HepG2 (cell line): ENCODE measurements at regions not wholly inside any gene's neighbourhood (a gene's known extent, or its start where the extent isn't known, plus 50 kb on each side); places are given as distances from the start of the nearest gene placed in this dataset.

Source experiments
- ATAC-seq: fragments of 200-7000 bp; cut with Tn5 transposase; 3 replicates; pipeline ENCODE4 v1.9.1; 2020; ENCODE audit warnings: mild to moderate bottlenecking, moderate library complexity
- BruUV-seq: library from RNA; stranded (reverse); fragments of 400-500 nt; replicated peaks from 2 replicates; lab custom pipeline; 2021; lab: Mats Ljungman, UMichigan
- CTCF ChIA-PET: fragments of 300-600 bp; formaldehyde crosslinking; extraction: SDS; loops from one replicate; lab custom pipeline; 2021; ENCODE audit warnings: low total read pairs, inconsistent platforms, low intra/inter-chr PET ratio; lab: Yijun Ruan, JAX
- POLR2A ChIA-PET: fragments of 350-600 bp; sonication (Branson Sonifier 250); formaldehyde crosslinking; loops from one replicate; lab custom pipeline; 2020; ENCODE audit warnings: antibody characterized with exemption, inconsistent platforms; lab: Yijun Ruan, JAX
- DNase-seq: peaks from one replicate; pipeline ENCODE4 v3.0.0-alpha.2; 2015; ENCODE audit warnings: low spot score
- FAIRE-seq: peaks from 3 replicates; lab custom pipeline; 2011; peaks lifted over from hg19 to GRCh38; lab: Jason Lieb, UNC
- H2AFZ ChIP-seq: one replicate; pipeline ENCODE4 v1.6.1; 2011; ENCODE audit warnings: low read length, inconsistent platforms
- H3K27ac ChIP-seq: fragments of 300-600 bp; 3 replicates; pipeline ENCODE4 v1.8.0; 2011; ENCODE audit warnings: mixed run types, mild to moderate bottlenecking, mixed read lengths, low read length, inconsistent platforms; ENCODE audit not compliant: insufficient read depth; ENCODE audit errors: extremely low read length
- H3K27me3 ChIP-seq, 2 experiments: fragments of 200-600 bp in 1 of 2; 2 replicates in 1 of 2; 3 replicates in 1 of 2; pipeline versions ENCODE4 v1.6.0 to v1.8.0; 2011; ENCODE audit warnings: low read length in 2 of 2, mild to moderate bottlenecking in 2 of 2, moderate library complexity in 2 of 2, inconsistent platforms in 1 of 2; ENCODE audit not compliant: insufficient read depth in 2 of 2, control insufficient read depth in 1 of 2
- H3K36me3 ChIP-seq, 2 experiments: fragments of 200-600 bp in 1 of 2; replicated peaks in 1 of 2; 2 replicates in 1 of 2; 3 replicates in 1 of 2; pipeline versions ENCODE4 v1.5.1 to v1.8.0; 2011; ENCODE audit warnings: low read length in 2 of 2, inconsistent platforms in 1 of 2; ENCODE audit not compliant: insufficient read depth in 2 of 2, control insufficient read depth in 1 of 2
- H3K4me1 ChIP-seq: 2 replicates; pipeline ENCODE4 v1.5.1; 2012; ENCODE audit warnings: low read length, inconsistent platforms; ENCODE audit not compliant: insufficient read depth
- H3K4me2 ChIP-seq: 2 replicates; pipeline ENCODE4 v1.6.0; 2011; ENCODE audit warnings: low read depth, low read length, inconsistent platforms
- H3K4me3 ChIP-seq, 3 experiments: fragments of 200-600 bp in 1 of 3; sonication (generic), shearing (Covaris generic) in 1 of 3; replicated peaks in 1 of 3; 2 replicates each; pipeline ENCODE4 v1.5.1; 2011 to 2016; ENCODE audit warnings: low read length in 3 of 3, inconsistent platforms in 2 of 3, low read depth in 2 of 3, mild to moderate bottlenecking in 2 of 3, control low read depth in 1 of 3, mixed read lengths in 1 of 3; ENCODE audit not compliant: insufficient read depth in 1 of 3
- H3K79me2 ChIP-seq: one replicate; pipeline ENCODE4 v1.6.1; 2011; ENCODE audit warnings: low read length, inconsistent platforms; ENCODE audit not compliant: insufficient read depth
- H3K9ac ChIP-seq: 2 replicates; pipeline ENCODE4 v1.6.0; 2011; ENCODE audit warnings: mild to moderate bottlenecking, low read depth, low read length, inconsistent platforms; ENCODE audit not compliant: insufficient read depth
- H3K9me3 ChIP-seq: 2 replicates; pipeline ENCODE4 v1.5.1; 2012; ENCODE audit warnings: mild to moderate bottlenecking, low read length
- H4K20me1 ChIP-seq: 2 replicates; pipeline ENCODE4 v1.6.0; 2011; ENCODE audit warnings: inconsistent platforms, mild to moderate bottlenecking, low read length, moderate library complexity; ENCODE audit not compliant: insufficient read depth
- DNMT3B ChIP-seq: conservative IDR thresholded peaks from 2 replicates; pipeline ENCODE4 v1.6.1; 2016; ENCODE audit warnings: missing biosample characterization, control low read depth
- HDAC2 ChIP-seq: sonication (generic); formaldehyde crosslinking; IDR thresholded peaks from 2 replicates; pipeline ENCODE4 v1.4.0; 2020; ENCODE audit warnings: missing genetic modification reagents
- MBNL3 ChIP-seq: fragments of 250-450 bp; sonication (Bioruptor Pico); conservative IDR thresholded peaks from 2 replicates; pipeline ENCODE4 v1.8.0; 2022; ENCODE audit warnings: mild to moderate bottlenecking, inconsistent platforms
- MLLT10 ChIP-seq: sonication (generic); formaldehyde crosslinking; IDR thresholded peaks from 2 replicates; pipeline ENCODE4 v1.4.0; 2020; ENCODE audit warnings: missing genetic modification reagents
- NCOR1 ChIP-seq: fragments of 200-600 bp; sonication (generic); IDR thresholded peaks from 2 replicates; pipeline ENCODE4 v1.7.0; 2017; ENCODE audit warnings: antibody characterized with exemption, low read length, borderline replicate concordance
- TP53 ChIP-seq: sonication (generic); formaldehyde crosslinking; conservative IDR thresholded peaks from 2 replicates; pipeline ENCODE4 v1.4.0; 2020; ENCODE audit warnings: missing genetic modification reagents
- ZFP36 ChIP-seq: fragments of 150-350 bp; IDR thresholded peaks from 2 replicates; pipeline ENCODE4 v1.6.1; 2018; ENCODE audit warnings: borderline replicate concordance, low read length, low read depth; ENCODE audit not compliant: partially characterized antibody
- ZNF10 ChIP-seq: sonication (generic); formaldehyde crosslinking; IDR thresholded peaks from 2 replicates; pipeline ENCODE4 v1.4.0; 2020; ENCODE audit warnings: mild to moderate bottlenecking, low read depth, missing genetic modification reagents, borderline replicate concordance
- WGBS: methylation state at CpG from one replicate; pipeline ENCODE4 v1.1.6; 2017; ENCODE audit warnings: low lambda C conversion rate; 5-methylcytosine and 5-hydroxymethylcytosine counted together
- in situ Hi-C: cut with HindIII; loops from 2 replicates; pipeline ENCODE4 v1.10.0; 2017; ENCODE audit warnings: low pct_unique_long_range_greater_than_20kb; ENCODE audit not compliant: extremely low pct_ligation_motif_present
- intact Hi-C: fragments of 100-400 bp; cut with micrococcal nuclease; formaldehyde crosslinking; loops from one replicate; pipeline ENCODE4 v1.10.0; 2022; ENCODE audit not compliant: unreplicated experiment
- TF ChIP-seq, protein P1 (sequence below): IDR thresholded peaks from 2 replicates; pipeline ENCODE4 v1.6.1; 2012; ENCODE audit warnings: low read depth, low read length, improper control_type of control experiment
- TF ChIP-seq, protein P2 (sequence below): sonication (generic); formaldehyde crosslinking; IDR thresholded peaks from 2 replicates; pipeline ENCODE4 v1.4.0; 2020; ENCODE audit warnings: mild to moderate bottlenecking, missing genetic modification reagents
- TF ChIP-seq, protein P3 (sequence below): sonication (generic); formaldehyde crosslinking; IDR thresholded peaks from 2 replicates; pipeline ENCODE4 v1.5.0; 2020; ENCODE audit warnings: missing genetic modification reagents, mild to moderate bottlenecking, borderline replicate concordance

DNA sequence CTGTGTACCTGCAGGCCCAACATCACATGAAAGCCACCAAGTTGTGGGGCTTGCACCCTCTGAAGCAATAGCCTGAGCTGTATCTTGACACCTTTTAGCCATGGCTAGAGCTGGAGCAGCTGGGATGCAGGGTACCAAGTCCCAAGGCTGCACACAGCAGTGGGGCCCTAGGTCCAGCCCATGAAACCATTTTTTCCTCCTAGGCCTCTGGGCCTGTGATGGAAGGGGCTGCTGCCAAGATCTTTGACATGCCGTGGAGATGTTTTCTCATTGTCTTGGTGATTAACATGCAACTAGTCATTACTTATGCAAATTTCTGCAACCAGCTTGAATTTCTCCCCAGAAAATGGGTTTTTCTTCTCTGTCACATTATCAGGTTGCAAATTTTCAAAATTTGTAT lies 387.2 kb upstream of the RIOK2 start:
- Histone ChIP-seq H3K9ac (no peak overlapping the region), H3K27me3 (no peaks in the 10 kb centered on the region), H3K4me1 (no peaks in the 10 kb centered on the region), H2AFZ (no peak overlapping the region), H3K9me3 (peaks cover 55% of the 10 kb centered on the region), H3K79me2 (no peaks in the 10 kb centered on the region), H3K4me2 (no peak overlapping the region), H3K4me3 (no peak overlapping the region), H3K36me3 (no peaks in the 10 kb centered on the region), H4K20me1 (no peaks in the 10 kb centered on the region), H3K27ac (no peak overlapping the region)
- POLR2A ChIA-PET, result no interaction called here
- BruUV-seq, result no TSS peak
- CTCF ChIA-PET, result no interaction called here
- DNase-seq, result no peak
- ATAC-seq, result no peak
- FAIRE-seq, result no peak
- intact Hi-C loops (no loop called here), in situ Hi-C loops (no loop called here)
- WGBS, result 10% methylated on average over 1 of the region's 1 CpG
- TF ChIP-seq HDAC2 (CRISPR knock-in tag) (no peak), ZFP36 (peak; percentile 35)

DNA sequence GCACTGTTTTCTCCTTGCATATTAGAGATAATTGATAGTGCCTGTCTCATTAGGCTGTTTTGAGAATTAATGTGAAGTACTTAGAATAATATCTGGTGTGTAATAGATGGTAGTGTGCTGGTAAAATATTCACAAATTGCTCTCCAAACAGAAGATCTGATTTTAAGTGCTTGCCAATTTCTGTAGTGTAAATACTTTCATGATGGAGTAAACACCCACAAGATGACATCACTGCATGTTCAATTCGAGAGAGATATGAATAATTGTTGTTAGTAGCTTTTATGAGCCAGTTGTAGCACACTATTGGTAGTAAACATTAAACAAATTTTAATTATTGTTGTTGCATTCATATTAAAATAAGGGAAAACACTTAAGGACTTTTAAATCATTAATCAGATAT lies 392.3 kb upstream of the RIOK2 start:
- Histone ChIP-seq H3K36me3 (no peaks in the 10 kb centered on the region), H3K4me1 (no peaks in the 10 kb centered on the region), H3K9ac (no peak overlapping the region), H2AFZ (no peak overlapping the region), H3K27ac (no peak overlapping the region), H3K27me3 (no peaks in the 10 kb centered on the region), H3K4me3 (no peak overlapping the region), H3K79me2 (no peaks in the 10 kb centered on the region), H3K4me2 (no peak overlapping the region), H3K9me3 (peaks cover 16% of the 10 kb centered on the region), H4K20me1 (no peaks in the 10 kb centered on the region)
- CTCF ChIA-PET, result no interaction called here
- WGBS, result 0% methylated on average over 1 of the region's 1 CpG
- POLR2A ChIA-PET, result no interaction called here
- in situ Hi-C loops (no loop called here), intact Hi-C loops (no loop called here)
- BruUV-seq, result no TSS peak
- FAIRE-seq (no peak), DNase-seq (no peak), ATAC-seq (no peak)
- TF ChIP-seq, protein P1, sequence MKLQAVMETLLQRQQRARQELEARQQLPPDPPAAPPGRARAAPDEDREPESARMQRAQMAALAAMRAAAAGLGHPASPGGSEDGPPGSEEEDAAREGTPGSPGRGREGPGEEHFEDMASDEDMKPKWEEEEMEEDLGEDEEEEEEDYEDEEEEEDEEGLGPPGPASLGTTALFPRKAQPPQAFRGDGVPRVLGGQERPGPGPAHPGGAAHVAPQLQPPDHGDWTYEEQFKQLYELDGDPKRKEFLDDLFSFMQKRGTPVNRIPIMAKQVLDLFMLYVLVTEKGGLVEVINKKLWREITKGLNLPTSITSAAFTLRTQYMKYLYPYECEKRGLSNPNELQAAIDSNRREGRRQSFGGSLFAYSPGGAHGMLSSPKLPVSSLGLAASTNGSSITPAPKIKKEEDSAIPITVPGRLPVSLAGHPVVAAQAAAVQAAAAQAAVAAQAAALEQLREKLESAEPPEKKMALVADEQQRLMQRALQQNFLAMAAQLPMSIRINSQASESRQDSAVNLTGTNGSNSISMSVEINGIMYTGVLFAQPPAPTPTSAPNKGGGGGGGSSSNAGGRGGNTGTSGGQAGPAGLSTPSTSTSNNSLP, result no peak
- TF ChIP-seq TP53 (CRISPR knock-in tag) (no peak), DNMT3B (CRISPR knock-in tag) (no peak), MLLT10 (CRISPR knock-in tag) (no peak), NCOR1 (no peak), MBNL3 (CRISPR knock-in tag) (no peak), ZNF10 (CRISPR knock-in tag) (no peak)
- TF ChIP-seq, protein P2, sequence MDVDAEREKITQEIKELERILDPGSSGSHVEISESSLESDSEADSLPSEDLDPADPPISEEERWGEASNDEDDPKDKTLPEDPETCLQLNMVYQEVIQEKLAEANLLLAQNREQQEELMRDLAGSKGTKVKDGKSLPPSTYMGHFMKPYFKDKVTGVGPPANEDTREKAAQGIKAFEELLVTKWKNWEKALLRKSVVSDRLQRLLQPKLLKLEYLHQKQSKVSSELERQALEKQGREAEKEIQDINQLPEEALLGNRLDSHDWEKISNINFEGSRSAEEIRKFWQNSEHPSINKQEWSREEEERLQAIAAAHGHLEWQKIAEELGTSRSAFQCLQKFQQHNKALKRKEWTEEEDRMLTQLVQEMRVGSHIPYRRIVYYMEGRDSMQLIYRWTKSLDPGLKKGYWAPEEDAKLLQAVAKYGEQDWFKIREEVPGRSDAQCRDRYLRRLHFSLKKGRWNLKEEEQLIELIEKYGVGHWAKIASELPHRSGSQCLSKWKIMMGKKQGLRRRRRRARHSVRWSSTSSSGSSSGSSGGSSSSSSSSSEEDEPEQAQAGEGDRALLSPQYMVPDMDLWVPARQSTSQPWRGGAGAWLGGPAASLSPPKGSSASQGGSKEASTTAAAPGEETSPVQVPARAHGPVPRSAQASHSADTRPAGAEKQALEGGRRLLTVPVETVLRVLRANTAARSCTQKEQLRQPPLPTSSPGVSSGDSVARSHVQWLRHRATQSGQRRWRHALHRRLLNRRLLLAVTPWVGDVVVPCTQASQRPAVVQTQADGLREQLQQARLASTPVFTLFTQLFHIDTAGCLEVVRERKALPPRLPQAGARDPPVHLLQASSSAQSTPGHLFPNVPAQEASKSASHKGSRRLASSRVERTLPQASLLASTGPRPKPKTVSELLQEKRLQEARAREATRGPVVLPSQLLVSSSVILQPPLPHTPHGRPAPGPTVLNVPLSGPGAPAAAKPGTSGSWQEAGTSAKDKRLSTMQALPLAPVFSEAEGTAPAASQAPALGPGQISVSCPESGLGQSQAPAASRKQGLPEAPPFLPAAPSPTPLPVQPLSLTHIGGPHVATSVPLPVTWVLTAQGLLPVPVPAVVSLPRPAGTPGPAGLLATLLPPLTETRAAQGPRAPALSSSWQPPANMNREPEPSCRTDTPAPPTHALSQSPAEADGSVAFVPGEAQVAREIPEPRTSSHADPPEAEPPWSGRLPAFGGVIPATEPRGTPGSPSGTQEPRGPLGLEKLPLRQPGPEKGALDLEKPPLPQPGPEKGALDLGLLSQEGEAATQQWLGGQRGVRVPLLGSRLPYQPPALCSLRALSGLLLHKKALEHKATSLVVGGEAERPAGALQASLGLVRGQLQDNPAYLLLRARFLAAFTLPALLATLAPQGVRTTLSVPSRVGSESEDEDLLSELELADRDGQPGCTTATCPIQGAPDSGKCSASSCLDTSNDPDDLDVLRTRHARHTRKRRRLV, result no peak
- TF ChIP-seq, protein P3, sequence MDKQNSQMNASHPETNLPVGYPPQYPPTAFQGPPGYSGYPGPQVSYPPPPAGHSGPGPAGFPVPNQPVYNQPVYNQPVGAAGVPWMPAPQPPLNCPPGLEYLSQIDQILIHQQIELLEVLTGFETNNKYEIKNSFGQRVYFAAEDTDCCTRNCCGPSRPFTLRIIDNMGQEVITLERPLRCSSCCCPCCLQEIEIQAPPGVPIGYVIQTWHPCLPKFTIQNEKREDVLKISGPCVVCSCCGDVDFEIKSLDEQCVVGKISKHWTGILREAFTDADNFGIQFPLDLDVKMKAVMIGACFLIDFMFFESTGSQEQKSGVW, result no peak
